Heart left ventricle (tissue), 16 donors: ENCODE measurements at regions not wholly inside any gene's neighbourhood (a gene's known extent, or its start where the extent isn't known, plus 50 kb on each side); places are given as distances from the start of the nearest gene placed in this dataset.

ENCODE experiments used
- ATAC-seq, 4 donors: fragments of 200-7000 bp; cut with Tn5 transposase; one replicate each; pipeline ENCODE4 v1.9.1; 2020 to 2022; ENCODE audit warnings: moderate library complexity in 4 of 4, mild to moderate bottlenecking in 3 of 4, moderate number of reproducible peaks in 1 of 4
- DNase-seq, 5 donors: peaks; one replicate each; pipeline ENCODE4 v3.0.0-alpha.2; 2020
- H3K27ac ChIP-seq, 12 donors: fragments of 200-600 bp; sonication (generic) in 4 of 12; one replicate each; pipeline versions ENCODE4 v1.5.0 to v1.8.0; 2016 to 2022; ENCODE audit warnings: mild to moderate bottlenecking in 2 of 12
- H3K27me3 ChIP-seq, 9 donors: fragments of 200-600 bp; sonication (generic) in 2 of 9; one replicate each; pipeline versions ENCODE4 v1.5.1 to v1.8.0; 2016 to 2022; ENCODE audit warnings: mild to moderate bottlenecking in 3 of 9
- H3K36me3 ChIP-seq, 9 donors: fragments of 200-600 bp; sonication (generic) in 2 of 9; one replicate each; pipeline versions ENCODE4 v1.5.0 to v1.8.0; 2018 to 2022; ENCODE audit warnings: mild to moderate bottlenecking in 2 of 9
- H3K4me1 ChIP-seq, 12 donors: fragments of 200-600 bp; sonication (generic) in 4 of 12; one replicate each; pipeline versions ENCODE4 v1.5.0 to v1.8.0; 2016 to 2022; ENCODE audit warnings: mild to moderate bottlenecking in 3 of 12
- H3K4me3 ChIP-seq, 12 donors: fragments of 200-600 bp; sonication (generic) in 4 of 12; one replicate each; pipeline versions ENCODE4 v1.5.0 to v1.8.0; 2017 to 2022; ENCODE audit warnings: mild to moderate bottlenecking in 9 of 12, moderate library complexity in 4 of 12
- H3K9me3 ChIP-seq, 12 donors: fragments of 200-600 bp; sonication (generic) in 4 of 12; one replicate each; pipeline versions ENCODE4 v1.5.0 to v1.8.0; 2016 to 2022; ENCODE audit warnings: mild to moderate bottlenecking in 1 of 12
- POLR2A ChIP-seq, 2 donors: fragments of 450-650 bp; IDR thresholded peaks; one replicate each; pipeline ENCODE4 v1.6.1; 2017; ENCODE audit warnings: antibody characterized with exemption in 2 of 2, mild to moderate bottlenecking in 2 of 2, moderate library complexity in 2 of 2
- WGBS, 4 donors: extraction: QIAGEN DNeasy Blood & Tissue Kit in 2 of 4; methylation state at CpG; one replicate each; pipeline versions ENCODE4 v1.1.5 to v1.1.7; 2013 to 2018; 5-methylcytosine and 5-hydroxymethylcytosine counted together
- intact Hi-C, 10 donors: fragments of 100-400 bp; cut with DNase I; formaldehyde crosslinking; loops; one replicate each; pipeline versions ENCODE4 v1.11.1 to v1.14.2; 2022
- TF ChIP-seq, protein P1 (sequence below), 12 donors: fragments of 200-600 bp; sonication (generic) in 4 of 12; IDR thresholded peaks; one replicate each; pipeline versions ENCODE4 v1.5.0 to v1.8.0; 2018 to 2022; ENCODE audit warnings: antibody characterized with exemption in 12 of 12, mild to moderate bottlenecking in 5 of 12
- donor health status: ischemic (EF 13 %, LVEDD 7.1; RV severe dilation, severe dysfunction).
- donor health status: healthy with polysubstance abuse.
- donor health status: DM: no; HTN: yes; CAD: no.
- donor health status: DM: no; HTN: no; CAD: no.
- donor health status: ischemic (EF 25% LVEDD 6.9; RV normal size, moderate dysfunction).
- donor health status: ischemic (EF 25% LVEDD 5.7; RV mildly dilated, moderate dysfunction).
- donor health status: healthy.
- donor health status: DM: yes; HTN: yes; CAD: no.
- donor health status: ischemic (EF 35%, LVEDD 5.7; RV mildly dilated, moderate dysfunction).
- donor health status: nonischemic (EF 11% LVEDD 7.7; RV severe dilation, severe dysfunction).
- donor health status: DM: yes; HTN: yes; CAD: no.
- donor health status: PGD.
- donor health status: ischemic (EF 29% LVEDD 5.4; RV normal size, mild dysfunction).
- donor health status: nonischemic (EF 23%, LVEDD 6.1; RV moderate dilation, normal function).

DNA sequence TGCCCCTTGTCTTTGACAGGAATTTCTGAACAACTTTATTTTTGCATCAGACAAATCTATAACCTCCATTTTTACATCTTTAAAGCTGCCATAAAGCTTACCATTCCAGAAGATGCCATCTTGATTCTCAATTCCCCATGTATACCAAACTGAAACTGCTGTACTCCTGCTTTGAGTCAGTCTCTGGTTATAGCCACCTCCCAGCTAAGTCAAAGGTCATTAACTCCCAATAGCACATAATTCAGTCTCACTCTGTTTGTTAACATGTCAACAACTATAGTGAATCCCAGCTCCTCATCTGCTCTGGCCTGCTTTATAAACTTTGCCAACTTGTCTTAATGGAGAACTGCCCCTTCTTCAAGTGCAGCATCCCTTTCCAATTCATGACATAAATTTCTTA, 343.6 kb downstream of the FRK start:
- no peaks in the 10 kb centered on the region for H3K36me3 ChIP-seq
- H3K27ac ChIP-seq: no peak overlapping the region
- no peaks in the 10 kb centered on the region for H3K9me3 ChIP-seq
- TF ChIP-seq, protein P1, sequence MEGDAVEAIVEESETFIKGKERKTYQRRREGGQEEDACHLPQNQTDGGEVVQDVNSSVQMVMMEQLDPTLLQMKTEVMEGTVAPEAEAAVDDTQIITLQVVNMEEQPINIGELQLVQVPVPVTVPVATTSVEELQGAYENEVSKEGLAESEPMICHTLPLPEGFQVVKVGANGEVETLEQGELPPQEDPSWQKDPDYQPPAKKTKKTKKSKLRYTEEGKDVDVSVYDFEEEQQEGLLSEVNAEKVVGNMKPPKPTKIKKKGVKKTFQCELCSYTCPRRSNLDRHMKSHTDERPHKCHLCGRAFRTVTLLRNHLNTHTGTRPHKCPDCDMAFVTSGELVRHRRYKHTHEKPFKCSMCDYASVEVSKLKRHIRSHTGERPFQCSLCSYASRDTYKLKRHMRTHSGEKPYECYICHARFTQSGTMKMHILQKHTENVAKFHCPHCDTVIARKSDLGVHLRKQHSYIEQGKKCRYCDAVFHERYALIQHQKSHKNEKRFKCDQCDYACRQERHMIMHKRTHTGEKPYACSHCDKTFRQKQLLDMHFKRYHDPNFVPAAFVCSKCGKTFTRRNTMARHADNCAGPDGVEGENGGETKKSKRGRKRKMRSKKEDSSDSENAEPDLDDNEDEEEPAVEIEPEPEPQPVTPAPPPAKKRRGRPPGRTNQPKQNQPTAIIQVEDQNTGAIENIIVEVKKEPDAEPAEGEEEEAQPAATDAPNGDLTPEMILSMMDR (IDR thresholded peaks at IDR 0.05): no peak
- TF ChIP-seq POLR2A (IDR thresholded peaks at IDR 0.05): no peak
- no peak for DNase-seq
- H3K4me1 ChIP-seq: no peaks in the 10 kb centered on the region
- no peak overlapping the region for H3K4me3 ChIP-seq
- intact Hi-C loops: no loop called here
- no peak for ATAC-seq
- H3K27me3 ChIP-seq: no peaks in the 10 kb centered on the region

- Histone ChIP-seq H3K4me3 (no peak overlapping the region), H3K27ac (no peak overlapping the region), H3K27me3 (no peaks in the 10 kb centered on the region), H3K36me3 (no peaks in the 10 kb centered on the region), H3K4me1 (no peaks in the 10 kb centered on the region), H3K9me3 (no peaks in the 10 kb centered on the region)
- no peak for DNase-seq
- ATAC-seq: no peak
- intact Hi-C loops: no loop called here
- 78 to 82% (median 80%) methylated on average over 6 of the region's 6 CpGs for WGBS, 4 donors
- no peak for TF ChIP-seq POLR2A (IDR thresholded peaks at IDR 0.05)
- TF ChIP-seq, protein P1 (IDR thresholded peaks at IDR 0.05): no peak
Observed at GRCh38 chr6:115712291-115712961, 348.3 kb downstream of the FRK start.

DNA sequence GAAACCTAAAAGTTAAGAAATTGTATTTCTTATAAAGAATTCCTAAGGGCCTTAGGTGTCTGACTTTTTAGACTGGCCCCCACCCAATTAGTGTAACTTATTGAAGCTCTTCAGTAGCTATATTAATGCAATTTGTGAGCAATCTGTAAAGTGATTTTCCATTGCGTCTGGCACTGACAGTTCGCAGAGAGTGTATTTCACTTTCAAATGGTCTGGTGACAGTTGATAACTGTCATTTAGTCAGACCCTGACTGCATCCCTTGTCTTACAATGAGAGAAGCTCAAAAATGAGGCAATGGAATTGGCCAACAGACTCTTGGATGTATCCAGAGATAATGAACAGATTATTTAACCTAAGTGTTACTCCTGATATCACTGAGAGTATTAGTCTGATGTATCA, 351.8 kb downstream of the FRK start:
- intact Hi-C loops: no loop called here
- no peaks in the 10 kb centered on the region for H3K36me3 ChIP-seq
- H3K9me3 ChIP-seq: peaks cover 0 to under 1% (median 0%) of the 10 kb centered on the region in 12 donors
- TF ChIP-seq, protein P1 (IDR thresholded peaks at IDR 0.05): no peak
- no peak for TF ChIP-seq POLR2A (IDR thresholded peaks at IDR 0.05)
- no peaks in the 10 kb centered on the region for H3K4me1 ChIP-seq
- ATAC-seq (no peak), DNase-seq (no peak)
- H3K4me3 ChIP-seq: no peak overlapping the region
- 36 to 85% (median 68%) methylated on average over 2 of the region's 2 CpGs for WGBS, 4 donors
- no peaks in the 10 kb centered on the region for H3K27me3 ChIP-seq
- H3K27ac ChIP-seq: no peak overlapping the region

DNA sequence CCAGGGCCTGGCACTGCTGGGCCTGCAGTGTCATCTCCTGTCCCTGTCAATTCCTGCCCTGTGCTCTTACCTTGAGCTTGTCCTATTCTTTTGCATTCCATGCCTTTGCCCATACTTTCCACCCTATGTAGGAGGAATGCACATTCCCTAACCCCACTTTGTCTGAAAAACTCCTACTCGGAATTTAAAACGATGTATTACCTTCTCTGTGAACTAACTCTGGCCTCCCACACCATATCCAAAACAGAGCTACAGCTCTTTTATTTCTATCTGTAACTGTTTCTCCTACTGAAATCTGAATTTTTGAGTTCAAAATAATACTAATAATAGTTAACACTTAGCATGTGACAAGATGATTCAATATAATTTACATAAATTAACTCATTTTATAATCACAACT, 353.7 kb downstream of the FRK start:
- DNase-seq (no peak), ATAC-seq (no peak)
- Histone ChIP-seq H3K27me3 (no peaks in the 10 kb centered on the region), H3K36me3 (no peaks in the 10 kb centered on the region), H3K9me3 (peaks cover 0 to 19% (median 6%) of the 10 kb centered on the region in 12 donors), H3K4me3 (no peak overlapping the region), H3K27ac (no peak overlapping the region), H3K4me1 (no peaks in the 10 kb centered on the region)
- WGBS, 4 donors: 74 to 88% (median 81%) methylated on average over 2 of the region's 2 CpGs
- no peak for TF ChIP-seq POLR2A (IDR thresholded peaks at IDR 0.05)
- TF ChIP-seq, protein P1 (IDR thresholded peaks at IDR 0.05): no peak
- intact Hi-C loops: no loop called here
